DND-41 (cell line): ENCODE measurements at regions not wholly inside any gene's neighbourhood (a gene's known extent, or its start where the extent isn't known, plus 50 kb on each side); places are given as distances from the start of the nearest gene placed in this dataset.

Experiments
- ATAC-seq: fragments of 200-7000 bp; cut with Tn5 transposase; 3 replicates; pipeline ENCODE4 v1.9.1; 2021; ENCODE audit warnings: low read depth; ENCODE audit not compliant: insufficient read depth
- DNase-seq: peaks from one replicate; pipeline ENCODE4 v3.0.0-alpha.2; 2020
- H2AFZ ChIP-seq: 2 replicates; pipeline ENCODE4 v1.6.0; 2012; ENCODE audit warnings: low read depth, low read length
- H3K27ac ChIP-seq: 2 replicates; pipeline ENCODE4 v1.5.1; 2012; ENCODE audit warnings: low read length, inconsistent platforms
- H3K27me3 ChIP-seq: fragments of 200-600 bp; sonication (generic); 2 replicates; pipeline ENCODE4 v1.6.0; 2012; ENCODE audit warnings: low read length, mild to moderate bottlenecking, inconsistent platforms; ENCODE audit not compliant: insufficient read depth, poor library complexity
- H3K36me3 ChIP-seq: 2 replicates; pipeline ENCODE4 v1.5.1; 2012; ENCODE audit warnings: low read length, inconsistent platforms; ENCODE audit not compliant: insufficient read depth
- H3K4me1 ChIP-seq: 2 replicates; pipeline ENCODE4 v1.5.1; 2012; ENCODE audit warnings: mild to moderate bottlenecking, low read length; ENCODE audit not compliant: insufficient read depth
- H3K4me2 ChIP-seq: 2 replicates; pipeline ENCODE4 v1.6.0; 2012; ENCODE audit warnings: mild to moderate bottlenecking, moderate library complexity, low read length, inconsistent platforms; ENCODE audit not compliant: insufficient read depth
- H3K4me3 ChIP-seq, 2 experiments: fragments of 200-600 bp in 1 of 2; shearing (Covaris generic) in 1 of 2; 2 replicates each; pipeline ENCODE4 v1.5.1; 2012 to 2016; ENCODE audit warnings: inconsistent platforms in 2 of 2, low read length in 2 of 2, mild to moderate bottlenecking in 2 of 2, low read depth in 1 of 2, moderate library complexity in 1 of 2
- H3K79me2 ChIP-seq: 2 replicates; pipeline ENCODE4 v1.6.0; 2012; ENCODE audit warnings: low read length, inconsistent platforms; ENCODE audit not compliant: insufficient read depth
- H3K9ac ChIP-seq: 2 replicates; pipeline ENCODE4 v1.6.0; 2012; ENCODE audit warnings: low read depth, mild to moderate bottlenecking, inconsistent platforms, low read length, moderate library complexity
- H3K9me3 ChIP-seq: 2 replicates; pipeline ENCODE4 v1.5.1; 2012; ENCODE audit warnings: low read length, moderate library complexity, mild to moderate bottlenecking, inconsistent platforms; ENCODE audit not compliant: insufficient read depth, severe bottlenecking
- H4K20me1 ChIP-seq: 2 replicates; pipeline ENCODE4 v1.6.0; 2012; ENCODE audit warnings: low read length; ENCODE audit not compliant: insufficient read depth
- EZH2 ChIP-seq: IDR thresholded peaks from 3 replicates; pipeline ENCODE4 v1.6.1; 2012; ENCODE audit warnings: borderline replicate concordance, low read depth, mild to moderate bottlenecking, moderate library complexity, low read length, inconsistent platforms; ENCODE audit not compliant: severe bottlenecking
- TF ChIP-seq, protein P1 (sequence below): IDR thresholded peaks from 2 replicates; pipeline ENCODE4 v1.5.1; 2012; ENCODE audit warnings: borderline replicate concordance, low read length, moderate library complexity, mild to moderate bottlenecking; ENCODE audit not compliant: poor library complexity, severe bottlenecking; ENCODE audit errors: extremely low read depth

DNA sequence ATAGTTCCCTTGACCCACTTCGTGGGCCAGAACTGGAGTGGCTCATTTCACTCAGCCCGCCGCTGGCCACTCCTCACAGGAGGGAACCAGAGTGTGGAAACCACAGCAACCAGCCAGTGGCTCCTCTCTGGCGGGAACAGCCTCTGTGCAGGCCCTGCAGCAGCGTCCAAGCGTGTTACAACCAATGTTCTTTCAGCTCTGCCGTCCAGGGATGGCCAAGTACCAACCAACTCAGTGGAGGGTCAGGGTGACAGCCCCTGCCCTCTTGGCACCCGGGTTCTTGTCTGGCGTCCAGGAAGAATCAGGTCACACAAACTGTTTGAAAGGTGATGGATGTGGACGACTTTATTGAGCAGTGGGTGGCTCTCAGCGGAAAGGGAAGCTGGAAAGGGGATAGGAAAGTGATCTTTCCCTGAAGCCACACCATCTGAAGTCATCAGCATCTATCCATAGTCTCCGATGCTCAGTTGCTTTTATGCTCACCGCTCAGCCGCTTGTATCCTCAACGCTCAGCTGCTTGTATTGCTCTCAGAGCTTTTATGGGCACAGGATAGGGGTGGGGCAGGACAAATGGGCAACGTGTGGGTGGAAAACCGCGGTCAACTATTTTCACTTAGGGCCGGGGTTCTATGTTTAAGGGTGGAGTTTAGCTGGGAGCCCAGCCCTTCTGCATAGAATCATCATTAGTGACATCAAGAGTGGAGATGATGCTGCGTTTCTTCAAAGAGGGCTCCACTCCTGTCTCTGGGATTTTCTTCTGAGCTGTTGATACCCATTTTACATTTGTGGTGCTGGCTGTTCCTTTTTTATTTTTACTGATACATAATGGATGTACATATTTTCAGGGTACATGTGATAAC is 250.2 kb downstream of the RRAGC start:
- no peaks in the 10 kb centered on the region for H4K20me1 ChIP-seq
- DNase-seq, result no peak
- no peak for TF ChIP-seq EZH2
- TF ChIP-seq, protein P1, sequence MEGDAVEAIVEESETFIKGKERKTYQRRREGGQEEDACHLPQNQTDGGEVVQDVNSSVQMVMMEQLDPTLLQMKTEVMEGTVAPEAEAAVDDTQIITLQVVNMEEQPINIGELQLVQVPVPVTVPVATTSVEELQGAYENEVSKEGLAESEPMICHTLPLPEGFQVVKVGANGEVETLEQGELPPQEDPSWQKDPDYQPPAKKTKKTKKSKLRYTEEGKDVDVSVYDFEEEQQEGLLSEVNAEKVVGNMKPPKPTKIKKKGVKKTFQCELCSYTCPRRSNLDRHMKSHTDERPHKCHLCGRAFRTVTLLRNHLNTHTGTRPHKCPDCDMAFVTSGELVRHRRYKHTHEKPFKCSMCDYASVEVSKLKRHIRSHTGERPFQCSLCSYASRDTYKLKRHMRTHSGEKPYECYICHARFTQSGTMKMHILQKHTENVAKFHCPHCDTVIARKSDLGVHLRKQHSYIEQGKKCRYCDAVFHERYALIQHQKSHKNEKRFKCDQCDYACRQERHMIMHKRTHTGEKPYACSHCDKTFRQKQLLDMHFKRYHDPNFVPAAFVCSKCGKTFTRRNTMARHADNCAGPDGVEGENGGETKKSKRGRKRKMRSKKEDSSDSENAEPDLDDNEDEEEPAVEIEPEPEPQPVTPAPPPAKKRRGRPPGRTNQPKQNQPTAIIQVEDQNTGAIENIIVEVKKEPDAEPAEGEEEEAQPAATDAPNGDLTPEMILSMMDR, result no peak
- H3K9ac ChIP-seq, result no peak overlapping the region
- no peaks in the 10 kb centered on the region for H3K9me3 ChIP-seq
- H3K4me3 ChIP-seq, result no peak overlapping the region
- no peak for ATAC-seq
- no peak overlapping the region for H3K4me2 ChIP-seq
- H2AFZ ChIP-seq, result no peak overlapping the region
- H3K79me2 ChIP-seq, result no peaks in the 10 kb centered on the region
- H3K27ac ChIP-seq, result no peak overlapping the region
- H3K4me1 ChIP-seq, result no peaks in the 10 kb centered on the region
- H3K27me3 ChIP-seq, result peaks cover 5% of the 10 kb centered on the region
- no peaks in the 10 kb centered on the region for H3K36me3 ChIP-seq

DNA sequence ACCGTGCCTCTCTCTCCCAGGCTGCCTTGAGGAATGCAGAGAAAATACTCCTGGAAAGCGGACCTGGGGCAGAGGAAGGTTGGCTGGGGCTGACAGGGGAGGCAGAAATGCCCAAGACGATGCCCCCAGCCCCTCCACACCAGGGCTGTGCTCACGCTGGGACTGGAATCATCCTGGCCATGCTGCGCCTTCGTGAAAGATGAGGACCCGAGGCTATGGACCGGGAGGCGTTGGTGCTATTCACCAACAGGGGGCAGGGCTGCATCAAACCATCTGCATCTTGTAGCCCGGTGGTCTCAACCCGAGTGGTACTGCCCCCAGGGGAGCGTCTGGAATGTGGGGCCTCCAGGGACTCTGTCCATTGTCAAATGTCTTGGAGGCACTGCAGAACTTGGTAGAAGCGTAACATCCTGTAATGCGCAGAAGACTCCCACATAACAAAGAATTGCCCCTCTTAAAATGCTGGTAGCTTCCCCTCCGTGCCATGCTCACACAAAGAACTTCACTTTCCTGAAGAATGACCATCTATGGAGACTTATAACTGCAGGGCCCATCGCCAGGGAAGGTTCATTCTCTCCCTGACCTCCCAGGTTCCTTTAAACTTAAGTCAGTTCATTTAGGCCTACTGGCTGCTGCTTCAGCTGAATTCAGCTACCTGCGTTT is 251.2 kb downstream of the RRAGC start:
- ATAC-seq (peak; percentile 48; the same call in 1 of the 3 replicates), DNase-seq (peak; percentile 24)
- Histone ChIP-seq H3K4me3 (no peak overlapping the region), H3K79me2 (no peaks in the 10 kb centered on the region), H3K9me3 (no peaks in the 10 kb centered on the region), H3K4me2 (no peak overlapping the region), H3K36me3 (no peaks in the 10 kb centered on the region), H3K9ac (no peak overlapping the region), H3K27ac (no peak overlapping the region), H3K27me3 (no peaks in the 10 kb centered on the region), H4K20me1 (no peaks in the 10 kb centered on the region), H2AFZ (no peak overlapping the region), H3K4me1 (no peaks in the 10 kb centered on the region)
- TF ChIP-seq, protein P1, result peak; percentile 68
- TF ChIP-seq EZH2, result no peak

DNA sequence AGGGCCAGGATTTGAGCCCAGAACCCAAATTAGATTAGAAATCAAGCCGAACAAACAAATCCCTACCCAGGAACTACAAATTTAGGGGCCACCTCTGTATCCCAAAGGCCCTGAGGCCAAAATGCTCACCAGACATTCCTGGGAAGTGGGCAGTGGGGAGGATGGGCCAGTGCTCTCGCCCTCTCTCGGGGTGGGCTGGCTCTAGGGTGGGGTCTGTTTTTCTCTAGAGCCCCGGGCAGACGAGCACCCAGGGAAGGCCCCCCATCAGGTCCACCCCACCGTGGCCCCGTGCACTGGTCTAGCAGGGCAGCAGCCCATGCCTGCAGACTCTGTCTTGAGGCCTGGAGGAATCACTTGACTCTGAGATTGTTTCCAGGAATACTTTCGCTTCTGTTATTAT is 252.0 kb downstream of the RRAGC start:
- H3K79me2 ChIP-seq, result no peaks in the 10 kb centered on the region
- TF ChIP-seq EZH2, result no peak
- TF ChIP-seq, protein P1, result no peak
- no peak overlapping the region for H2AFZ ChIP-seq
- no peak overlapping the region for H3K9ac ChIP-seq
- no peak for DNase-seq
- H4K20me1 ChIP-seq, result no peaks in the 10 kb centered on the region
- no peak overlapping the region for H3K4me2 ChIP-seq
- H3K4me1 ChIP-seq, result no peaks in the 10 kb centered on the region
- ATAC-seq, result no peak
- H3K27me3 ChIP-seq, result no peaks in the 10 kb centered on the region
- H3K36me3 ChIP-seq, result no peaks in the 10 kb centered on the region
- no peaks in the 10 kb centered on the region for H3K9me3 ChIP-seq
- H3K4me3 ChIP-seq, result no peak overlapping the region
- H3K27ac ChIP-seq, result no peak overlapping the region
